Liver (tissue), 8 donors: ENCODE measurements at regions not wholly inside any gene's neighbourhood (a gene's known extent, or its start where the extent isn't known, plus 50 kb on each side); places are given as distances from the start of the nearest gene placed in this dataset.

ENCODE experiments used
- DNase-seq: peaks from one replicate; pipeline ENCODE4 v3.0.0-alpha.2; 2017; ENCODE audit warnings: low spot score
- H3K27ac ChIP-seq, 2 donors: one replicate each; pipeline ENCODE4 v1.7.0; 2013; ENCODE audit warnings: inconsistent platforms in 2 of 2, low read length in 2 of 2, control low read depth in 1 of 2, low read depth in 1 of 2, mild to moderate bottlenecking in 1 of 2
- H3K27me3 ChIP-seq, 4 donors: one replicate each; pipeline versions ENCODE4 v1.6.1 to v1.7.0; 2013; ENCODE audit warnings: low read length in 3 of 4, inconsistent platforms in 1 of 4, mild to moderate bottlenecking in 1 of 4, moderate library complexity in 1 of 4; ENCODE audit not compliant: control insufficient read depth in 4 of 4, insufficient read depth in 4 of 4
- H3K36me3 ChIP-seq, 4 donors: one replicate each; pipeline versions ENCODE4 v1.6.1 to v1.7.0; 2013; ENCODE audit warnings: low read length in 3 of 4, mild to moderate bottlenecking in 3 of 4, low read depth in 1 of 4, moderate library complexity in 1 of 4; ENCODE audit not compliant: control insufficient read depth in 4 of 4, insufficient read depth in 3 of 4
- H3K4me1 ChIP-seq, 4 donors: one replicate each; pipeline versions ENCODE4 v1.6.1 to v1.7.0; 2013; ENCODE audit warnings: low read length in 3 of 4, mild to moderate bottlenecking in 3 of 4, moderate library complexity in 1 of 4; ENCODE audit not compliant: control insufficient read depth in 4 of 4, insufficient read depth in 4 of 4
- H3K4me3 ChIP-seq, 3 donors: one replicate each; pipeline versions ENCODE4 v1.6.1 to v1.7.0; 2013; ENCODE audit warnings: low read length in 3 of 3, control low read depth in 1 of 3, low read depth in 1 of 3, mild to moderate bottlenecking in 1 of 3
- H3K9ac ChIP-seq, 2 donors: one replicate each; pipeline ENCODE4 v1.7.0; 2013; ENCODE audit warnings: low read length in 2 of 2, mild to moderate bottlenecking in 2 of 2, moderate library complexity in 2 of 2, control low read depth in 1 of 2, low read depth in 1 of 2
- H3K9me3 ChIP-seq, 4 donors: one replicate each; pipeline versions ENCODE4 v1.6.1 to v1.7.0; 2013; ENCODE audit warnings: low read length in 3 of 4; ENCODE audit not compliant: control insufficient read depth in 4 of 4
- ATF3 ChIP-seq: IDR thresholded peaks from 2 replicates; pipeline ENCODE4 v1.6.1; 2016; ENCODE audit warnings: antibody characterized with exemption
- CTCF ChIP-seq: fragments of 150-350 bp; IDR thresholded peaks from 2 replicates; pipeline ENCODE4 v1.5.1; 2017; ENCODE audit warnings: improper control_type of control experiment, low read depth, low read length; ENCODE audit not compliant: missing input control
- EGR1 ChIP-seq, 2 donors: IDR thresholded peaks; 2 replicates each; pipeline ENCODE4 v1.6.1; 2016 to 2018; ENCODE audit warnings: antibody characterized with exemption in 2 of 2, low read depth in 2 of 2
- FOXA2 ChIP-seq: IDR thresholded peaks from 2 replicates; pipeline ENCODE4 v1.6.1; 2016; ENCODE audit warnings: antibody characterized with exemption
- GABPA ChIP-seq, 2 donors: IDR thresholded peaks in 1 of 2; conservative IDR thresholded peaks in 1 of 2; 2 replicates each; pipeline ENCODE4 v1.6.1; 2016; ENCODE audit warnings: antibody characterized with exemption in 2 of 2, mild to moderate bottlenecking in 1 of 2, moderate library complexity in 1 of 2
- HNF4A ChIP-seq, 2 donors: conservative IDR thresholded peaks; 2 replicates each; pipeline ENCODE4 v1.6.1; 2016; ENCODE audit warnings: antibody characterized with exemption in 2 of 2, mild to moderate bottlenecking in 2 of 2
- HNF4G ChIP-seq: IDR thresholded peaks from 2 replicates; pipeline ENCODE4 v1.6.1; 2016; ENCODE audit warnings: antibody characterized with exemption
- MAX ChIP-seq: IDR thresholded peaks from 2 replicates; pipeline ENCODE4 v1.6.1; 2016; ENCODE audit warnings: antibody characterized with exemption
- NR2F2 ChIP-seq: IDR thresholded peaks from 2 replicates; pipeline ENCODE4 v1.6.1; 2016; ENCODE audit warnings: antibody characterized with exemption
- RAD21 ChIP-seq, 2 donors: IDR thresholded peaks; 2 replicates each; pipeline ENCODE4 v1.6.1; 2016; ENCODE audit warnings: antibody characterized with exemption in 2 of 2, mild to moderate bottlenecking in 2 of 2
- REST ChIP-seq: IDR thresholded peaks from 2 replicates; pipeline ENCODE4 v1.6.1; 2016; ENCODE audit warnings: antibody characterized with exemption, mild to moderate bottlenecking
- RXRA ChIP-seq, 2 donors: IDR thresholded peaks; 2 replicates each; pipeline ENCODE4 v1.6.1; 2017 to 2018; ENCODE audit warnings: antibody characterized with exemption in 2 of 2, mild to moderate bottlenecking in 1 of 2
- SP1 ChIP-seq: IDR thresholded peaks from 2 replicates; pipeline ENCODE4 v1.6.1; 2018; ENCODE audit warnings: antibody characterized with exemption, mild to moderate bottlenecking
- TAF1 ChIP-seq: conservative IDR thresholded peaks from 2 replicates; pipeline ENCODE4 v1.6.1; 2016; ENCODE audit warnings: antibody characterized with exemption, mild to moderate bottlenecking
- ZBTB33 ChIP-seq: IDR thresholded peaks from 2 replicates; pipeline ENCODE4 v1.6.1; 2016; ENCODE audit warnings: antibody characterized with exemption
- WGBS: extraction: QIAGEN DNeasy Blood & Tissue Kit; methylation state at CpG from one replicate; pipeline ENCODE4 v1.1.7; 2013; 5-methylcytosine and 5-hydroxymethylcytosine counted together
- donor health status: healthy.
- donor health status: healthy.
- donor health status: healthy.
- donor health status: healthy.
- donor health status: healthy.

GRCh38 chr12:107461222-107461975 lies 224.2 kb upstream of the PWP1 start:
- Histone ChIP-seq H3K9ac (no peak overlapping the region), H3K36me3 (no peaks in the 10 kb centered on the region), H3K27ac (no peak overlapping the region), H3K27me3 (no peaks in the 10 kb centered on the region), H3K4me1 (peaks cover 0 to 14% (median 6%) of the 10 kb centered on the region in 4 donors), H3K9me3 (no peaks in the 10 kb centered on the region), H3K4me3 (no peak overlapping the region)
- DNase-seq: no peak
- TF ChIP-seq HNF4A (conservative IDR thresholded peaks at IDR 0.05) (no peak), CTCF (no peak), ATF3 (no peak), FOXA2 (no peak), MAX (no peak), SP1 (no peak), REST (no peak), RXRA (IDR thresholded peaks at IDR 0.05) (no peak), EGR1 (IDR thresholded peaks at IDR 0.05; ENCODE audit: low read depth in 2 of 2) (no peak), RAD21 (IDR thresholded peaks at IDR 0.05) (no peak), NR2F2 (no peak), TAF1 (no peak), GABPA (IDR thresholded peaks at IDR 0.05 in 1 of 2, conservative IDR thresholded peaks at IDR 0.05 in 1 of 2) (no peak), ZBTB33 (no peak), HNF4G (no peak)
- 73% methylated on average over 6 of the region's 6 CpGs for WGBS
